Karpas-422 (cell line): ENCODE measurements at regions not wholly inside any gene's neighbourhood (a gene's known extent, or its start where the extent isn't known, plus 50 kb on each side); places are given as distances from the start of the nearest gene placed in this dataset.

Experiments
- DNase-seq: peaks from one replicate; pipeline ENCODE4 v3.0.0-alpha.2; 2015
- H2AFZ ChIP-seq: fragments of 200-600 bp; sonication (generic); 2 replicates; pipeline ENCODE4 v1.6.1; 2014; ENCODE audit warnings: antibody characterized with exemption, low read length, mixed read lengths
- H3K27ac ChIP-seq: fragments of 200-600 bp; sonication (generic); 2 replicates; pipeline ENCODE4 v1.5.1; 2014; ENCODE audit warnings: mild to moderate bottlenecking, low read length, moderate library complexity
- H3K27me3 ChIP-seq: fragments of 200-600 bp; sonication (generic); 2 replicates; pipeline ENCODE4 v1.6.1; 2014; ENCODE audit warnings: low read length, mixed read lengths
- H3K36me3 ChIP-seq: fragments of 200-600 bp; sonication (generic); 2 replicates; pipeline ENCODE4 v1.6.1; 2014; ENCODE audit warnings: low read length, mixed read lengths; ENCODE audit not compliant: insufficient read depth
- H3K4me1 ChIP-seq: fragments of 200-600 bp; sonication (generic); 2 replicates; pipeline ENCODE4 v1.6.1; 2014; ENCODE audit warnings: mild to moderate bottlenecking, low read length, mixed read lengths
- H3K4me2 ChIP-seq: fragments of 200-600 bp; sonication (generic); 2 replicates; pipeline ENCODE4 v1.6.1; 2014; ENCODE audit warnings: low read length, low read depth, mild to moderate bottlenecking; ENCODE audit not compliant: poor library complexity, severe bottlenecking
- H3K4me3 ChIP-seq: fragments of 200-600 bp; sonication (generic); 2 replicates; pipeline ENCODE4 v1.5.1; 2014; ENCODE audit warnings: mild to moderate bottlenecking, antibody characterized with exemption, low read length, mixed read lengths
- H3K79me2 ChIP-seq: fragments of 200-600 bp; sonication (generic); 2 replicates; pipeline ENCODE4 v1.6.1; 2014; ENCODE audit warnings: mild to moderate bottlenecking, low read length, mixed read lengths
- H3K9ac ChIP-seq: fragments of 200-600 bp; sonication (generic); 2 replicates; pipeline ENCODE4 v1.6.0; 2014; ENCODE audit warnings: low read length
- H3K9me2 ChIP-seq: fragments of 200-600 bp; sonication (generic), shearing (Covaris generic); replicated peaks from 2 replicates; pipeline ENCODE4 v1.6.0; 2014; ENCODE audit warnings: mild to moderate bottlenecking, low read length, moderate library complexity; ENCODE audit not compliant: insufficient read depth
- H3K9me3 ChIP-seq: fragments of 300-700, 200-600 bp; sonication (generic); 2 replicates; pipeline ENCODE4 v1.6.1; 2014; ENCODE audit warnings: low read length, mixed read lengths
- H4K20me1 ChIP-seq: fragments of 200-600 bp; sonication (generic); 2 replicates; pipeline ENCODE4 v1.6.1; 2014; ENCODE audit warnings: mild to moderate bottlenecking, antibody characterized with exemption, low read length, low read depth; ENCODE audit not compliant: insufficient read depth

- no peaks in the 10 kb centered on the region for H3K4me1 ChIP-seq
- H4K20me1 ChIP-seq: no peaks in the 10 kb centered on the region
- H3K27ac ChIP-seq: no peak overlapping the region
- H3K79me2 ChIP-seq: no peaks in the 10 kb centered on the region
- no peaks in the 10 kb centered on the region for H3K36me3 ChIP-seq
- DNase-seq: no peak
- no peaks in the 10 kb centered on the region for H3K9me2 ChIP-seq
- H3K9me3 ChIP-seq: no peaks in the 10 kb centered on the region
- H2AFZ ChIP-seq: no peak overlapping the region
- H3K27me3 ChIP-seq: no peaks in the 10 kb centered on the region
- no peak overlapping the region for H3K4me2 ChIP-seq
- no peak overlapping the region for H3K9ac ChIP-seq
- H3K4me3 ChIP-seq: no peak overlapping the region
Observed at GRCh38 chr1:38360807-38361206, 314.2 kb upstream of the POU3F1 start.

GRCh38 chr1:38353956-38354355 lies 307.4 kb upstream of the POU3F1 start:
- no peak overlapping the region for H2AFZ ChIP-seq
- H3K9me2 ChIP-seq: 0 out of 2 replicates have a peak, but pooled peaks cover 3% of the 10 kb centered on the region
- no peaks in the 10 kb centered on the region for H3K36me3 ChIP-seq
- no peaks in the 10 kb centered on the region for H3K9me3 ChIP-seq
- DNase-seq: no peak
- H3K27ac ChIP-seq: no peak overlapping the region
- no peaks in the 10 kb centered on the region for H3K27me3 ChIP-seq
- no peak overlapping the region for H3K4me3 ChIP-seq
- H3K9ac ChIP-seq: no peak overlapping the region
- no peak overlapping the region for H3K4me2 ChIP-seq
- H3K4me1 ChIP-seq: peaks cover 6% of the 10 kb centered on the region
- no peaks in the 10 kb centered on the region for H4K20me1 ChIP-seq
- H3K79me2 ChIP-seq: no peaks in the 10 kb centered on the region

- Histone ChIP-seq H4K20me1 (no peaks in the 10 kb centered on the region), H3K9ac (no peak overlapping the region), H3K36me3 (no peaks in the 10 kb centered on the region), H3K9me3 (no peaks in the 10 kb centered on the region), H3K79me2 (no peaks in the 10 kb centered on the region), H3K27me3 (no peaks in the 10 kb centered on the region), H3K4me1 (peaks cover 6% of the 10 kb centered on the region), H3K4me3 (no peak overlapping the region), H3K27ac (no peak overlapping the region), H2AFZ (no peak overlapping the region), H3K9me2 (0 out of 2 replicates have a peak, but pooled peaks cover 3% of the 10 kb centered on the region), H3K4me2 (no peak overlapping the region)
- DNase-seq: no peak
Observed at GRCh38 chr1:38352869-38353268, 306.3 kb upstream of the POU3F1 start.

GRCh38 chr1:38347446-38348175 lies 301.0 kb upstream of the POU3F1 start:
- Histone ChIP-seq H3K36me3 (no peaks in the 10 kb centered on the region), H3K9me3 (no peaks in the 10 kb centered on the region), H3K4me3 (no peak overlapping the region), H3K79me2 (no peaks in the 10 kb centered on the region), H2AFZ (no peak overlapping the region), H3K27me3 (no peaks in the 10 kb centered on the region), H4K20me1 (no peaks in the 10 kb centered on the region), H3K9ac (no peak overlapping the region), H3K27ac (no peak overlapping the region), H3K4me1 (peaks cover 6% of the 10 kb centered on the region), H3K4me2 (no peak overlapping the region), H3K9me2 (0 out of 2 replicates have a peak, but pooled peaks cover 3% of the 10 kb centered on the region)
- no peak for DNase-seq

GRCh38 chr1:38344716-38345115 lies 298.1 kb upstream of the POU3F1 start:
- H3K79me2 ChIP-seq: no peaks in the 10 kb centered on the region
- no peaks in the 10 kb centered on the region for H4K20me1 ChIP-seq
- no peaks in the 10 kb centered on the region for H3K27me3 ChIP-seq
- no peak overlapping the region for H3K9ac ChIP-seq
- no peak overlapping the region for H3K4me3 ChIP-seq
- no peaks in the 10 kb centered on the region for H3K9me3 ChIP-seq
- no peak for DNase-seq
- H3K4me1 ChIP-seq: no peaks in the 10 kb centered on the region
- no peaks in the 10 kb centered on the region for H3K9me2 ChIP-seq
- no peak overlapping the region for H3K27ac ChIP-seq
- H3K4me2 ChIP-seq: no peak overlapping the region
- no peak overlapping the region for H2AFZ ChIP-seq
- no peaks in the 10 kb centered on the region for H3K36me3 ChIP-seq

GRCh38 chr1:38341694-38342093 lies 295.1 kb upstream of the POU3F1 start:
- Histone ChIP-seq H4K20me1 (no peaks in the 10 kb centered on the region), H3K4me1 (no peaks in the 10 kb centered on the region), H3K36me3 (no peaks in the 10 kb centered on the region), H3K9me2 (no peaks in the 10 kb centered on the region), H2AFZ (no peak overlapping the region), H3K27ac (no peak overlapping the region), H3K27me3 (no peaks in the 10 kb centered on the region), H3K9me3 (no peaks in the 10 kb centered on the region), H3K79me2 (no peaks in the 10 kb centered on the region), H3K4me3 (no peak overlapping the region), H3K9ac (no peak overlapping the region), H3K4me2 (no peak overlapping the region)
- DNase-seq: no peak

GRCh38 chr1:38340409-38340808 lies 293.8 kb upstream of the POU3F1 start:
- Histone ChIP-seq H3K27me3 (no peaks in the 10 kb centered on the region), H3K36me3 (no peaks in the 10 kb centered on the region), H3K9ac (no peak overlapping the region), H3K79me2 (no peaks in the 10 kb centered on the region), H3K9me2 (no peaks in the 10 kb centered on the region), H4K20me1 (no peaks in the 10 kb centered on the region), H2AFZ (no peak overlapping the region), H3K4me2 (no peak overlapping the region), H3K4me1 (no peaks in the 10 kb centered on the region), H3K4me3 (no peak overlapping the region), H3K9me3 (no peaks in the 10 kb centered on the region), H3K27ac (no peak overlapping the region)
- no peak for DNase-seq

- Histone ChIP-seq H4K20me1 (no peaks in the 10 kb centered on the region), H3K27ac (no peak overlapping the region), H3K4me1 (no peaks in the 10 kb centered on the region), H3K4me2 (no peak overlapping the region), H3K79me2 (no peaks in the 10 kb centered on the region), H3K9me2 (no peaks in the 10 kb centered on the region), H3K9me3 (no peaks in the 10 kb centered on the region), H3K9ac (no peak overlapping the region), H2AFZ (no peak overlapping the region), H3K27me3 (no peaks in the 10 kb centered on the region), H3K36me3 (no peaks in the 10 kb centered on the region), H3K4me3 (no peak overlapping the region)
- no peak for DNase-seq
Observed at GRCh38 chr1:38337711-38338110, 291.1 kb upstream of the POU3F1 start.
